SKM-1 treated with dmso at 0.1 percent for 144 hours (cell line): ENCODE measurements at regions not wholly inside any gene's neighbourhood (a gene's known extent, or its start where the extent isn't known, plus 50 kb on each side); places are given as distances from the start of the nearest gene placed in this dataset.

Experiments
- DNase-seq: peaks from one replicate; lab custom pipeline; 2025; ENCODE audit not compliant: unreplicated experiment; lab: John Stamatoyannopoulos, UW

DNA sequence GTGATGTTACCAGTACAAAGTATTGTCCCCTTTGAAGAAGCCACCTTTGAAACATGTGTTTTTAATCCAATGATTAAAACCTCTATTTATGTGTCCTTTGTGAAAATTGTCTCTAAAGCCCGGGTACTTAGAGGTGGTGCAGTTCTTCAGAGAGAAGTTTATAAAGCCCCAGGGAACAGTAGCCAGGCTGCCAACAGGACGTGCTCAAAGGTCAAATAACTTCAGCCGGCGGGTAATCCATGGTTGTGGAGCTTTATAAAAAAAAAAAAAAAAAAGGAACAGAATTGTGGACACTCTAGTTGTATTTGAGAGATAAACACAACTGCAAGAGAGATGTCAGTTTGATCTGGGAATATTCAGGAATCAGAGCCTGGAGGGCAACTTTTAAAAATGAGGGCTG lies 57.9 kb upstream of the CTNND2 start:
- DNase-seq: no peak

DNA sequence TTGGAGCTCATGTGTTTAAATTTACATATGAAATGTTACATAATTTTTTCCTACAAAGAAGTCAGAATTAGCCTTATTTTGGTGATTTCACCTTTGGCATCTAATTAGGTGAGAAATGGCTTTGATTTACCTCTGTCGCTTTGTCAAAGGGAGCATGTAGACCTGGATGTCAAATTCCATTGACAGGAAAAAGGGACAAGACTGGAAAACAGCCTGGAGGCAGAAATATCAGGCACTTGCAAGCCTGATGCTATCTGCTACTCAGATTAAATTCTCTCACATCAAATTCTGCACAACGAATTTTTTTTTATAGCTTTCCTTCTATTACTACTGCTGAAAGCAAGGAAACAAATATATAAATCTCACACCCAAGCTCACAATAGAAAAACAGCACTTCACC lies 54.1 kb upstream of the CTNND2 start:
- DNase-seq: no peak

DNA sequence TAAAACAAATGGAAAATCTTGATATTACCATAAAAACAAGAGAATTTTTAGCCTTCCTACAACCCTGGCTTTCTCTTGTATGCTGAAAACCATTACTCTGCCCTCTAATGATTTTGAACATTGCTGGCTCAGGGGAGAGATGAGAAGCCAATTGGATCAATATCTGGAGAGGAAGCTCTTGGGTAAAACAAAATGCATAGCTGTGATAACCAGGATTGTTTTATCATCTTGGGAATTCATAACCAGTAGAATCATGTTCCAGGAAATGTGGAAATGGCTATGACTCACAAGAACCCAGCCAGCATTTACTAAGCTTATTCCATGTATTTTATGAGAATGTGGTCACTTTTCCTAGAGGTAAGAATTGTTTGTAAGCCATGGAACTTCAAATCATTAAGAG lies 51.1 kb upstream of the CTNND2 start:
- no peak for DNase-seq
